ENCODE measurements at regions not wholly inside any gene's neighbourhood (a gene's known extent, or its start where the extent isn't known, plus 50 kb on each side); places are given as distances from the start of the nearest gene placed in this dataset.

GRCh38 chr5:156197042-156197635 is 129.8 kb upstream of the SGCD start:
- DNase-seq: no peak
- Mint-ChIP-seq H3K27me3 (ENCODE audit: unreplicated experiment) (no peaks in the 10 kb centered on the region), H3K4me1 (ENCODE audit: low read depth, unreplicated experiment) (no peaks in the 10 kb centered on the region), H3K4me3 (ENCODE audit: unreplicated experiment) (no peak overlapping the region), H3K36me3 (ENCODE audit: unreplicated experiment) (no peaks in the 10 kb centered on the region), H3K27ac (ENCODE audit: unreplicated experiment) (no peak overlapping the region), H3K9me3 (ENCODE audit: unreplicated experiment) (no peaks in the 10 kb centered on the region)
- TF ChIP-seq CTCF (IDR thresholded peaks at IDR 0.05; ENCODE audit: partially characterized antibody, unreplicated experiment): no peak

GRCh38 chr5:156199045-156199444 is 127.9 kb upstream of the SGCD start:
- Mint-ChIP-seq H3K9me3 (ENCODE audit: unreplicated experiment) (no peaks in the 10 kb centered on the region), H3K4me3 (ENCODE audit: unreplicated experiment) (no peak overlapping the region), H3K27me3 (ENCODE audit: unreplicated experiment) (no peaks in the 10 kb centered on the region), H3K36me3 (ENCODE audit: unreplicated experiment) (no peaks in the 10 kb centered on the region), H3K4me1 (ENCODE audit: low read depth, unreplicated experiment) (no peaks in the 10 kb centered on the region), H3K27ac (ENCODE audit: unreplicated experiment) (no peak overlapping the region)
- no peak for TF ChIP-seq CTCF (IDR thresholded peaks at IDR 0.05; ENCODE audit: partially characterized antibody, unreplicated experiment)
- DNase-seq: no peak

- no peaks in the 10 kb centered on the region for H3K4me1 Mint-ChIP-seq (ENCODE audit: low read depth, unreplicated experiment)
- H3K4me3 Mint-ChIP-seq (ENCODE audit: unreplicated experiment): no peak overlapping the region
- no peaks in the 10 kb centered on the region for H3K36me3 Mint-ChIP-seq (ENCODE audit: unreplicated experiment)
- no peaks in the 10 kb centered on the region for H3K27me3 Mint-ChIP-seq (ENCODE audit: unreplicated experiment)
- H3K27ac Mint-ChIP-seq (ENCODE audit: unreplicated experiment): no peak overlapping the region
- TF ChIP-seq CTCF (IDR thresholded peaks at IDR 0.05; ENCODE audit: partially characterized antibody, unreplicated experiment): no peak
- H3K9me3 Mint-ChIP-seq (ENCODE audit: unreplicated experiment): no peaks in the 10 kb centered on the region
- no peak for DNase-seq
These were observed 125.8 kb upstream of the SGCD start for GRCh38 chr5:156200938-156201787.

GRCh38 chr5:156201788-156202403 is 125.1 kb upstream of the SGCD start:
- Mint-ChIP-seq H3K27ac (ENCODE audit: unreplicated experiment) (no peak overlapping the region), H3K27me3 (ENCODE audit: unreplicated experiment) (no peaks in the 10 kb centered on the region), H3K9me3 (ENCODE audit: unreplicated experiment) (no peaks in the 10 kb centered on the region)

More at GRCh38 chr5:156201788-156202403, 125.1 kb upstream of the SGCD start:
- no peak for DNase-seq
- TF ChIP-seq CTCF (IDR thresholded peaks at IDR 0.05; ENCODE audit: partially characterized antibody, unreplicated experiment): no peak
- Mint-ChIP-seq H3K4me3 (ENCODE audit: unreplicated experiment) (no peak overlapping the region), H3K36me3 (ENCODE audit: unreplicated experiment) (no peaks in the 10 kb centered on the region), H3K4me1 (ENCODE audit: low read depth, unreplicated experiment) (no peaks in the 10 kb centered on the region)
